Medulla oblongata (tissue), 1 donor: ENCODE measurements at regions not wholly inside any gene's neighbourhood (a gene's known extent, or its start where the extent isn't known, plus 50 kb on each side); places are given as distances from the start of the nearest gene placed in this dataset.

Source experiments
- DNase-seq: peaks from one replicate; pipeline ENCODE4 v3.0.0-alpha.2; 2015; ENCODE audit errors: extremely low spot score

DNA sequence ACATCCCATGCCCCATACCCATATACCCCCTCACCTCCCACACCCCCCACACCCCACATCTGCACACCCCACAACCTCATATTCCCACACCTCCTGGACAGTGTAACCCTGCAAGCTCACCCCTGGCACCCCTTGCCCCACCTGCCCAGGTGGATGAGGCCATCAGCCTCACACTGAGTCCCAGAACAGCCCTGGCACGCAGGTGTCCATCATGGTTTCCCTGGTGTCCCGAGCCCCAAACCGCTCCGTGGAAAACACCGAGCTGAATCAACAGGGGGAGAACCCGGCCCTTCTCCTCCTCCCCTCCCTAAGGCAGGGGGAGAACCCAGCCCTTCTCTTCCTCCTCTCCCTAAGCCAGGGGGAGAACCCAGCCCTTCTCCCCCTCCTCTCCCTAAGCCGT is 415.6 kb upstream of the SALL3 start:
- DNase-seq, result no peak

DNA sequence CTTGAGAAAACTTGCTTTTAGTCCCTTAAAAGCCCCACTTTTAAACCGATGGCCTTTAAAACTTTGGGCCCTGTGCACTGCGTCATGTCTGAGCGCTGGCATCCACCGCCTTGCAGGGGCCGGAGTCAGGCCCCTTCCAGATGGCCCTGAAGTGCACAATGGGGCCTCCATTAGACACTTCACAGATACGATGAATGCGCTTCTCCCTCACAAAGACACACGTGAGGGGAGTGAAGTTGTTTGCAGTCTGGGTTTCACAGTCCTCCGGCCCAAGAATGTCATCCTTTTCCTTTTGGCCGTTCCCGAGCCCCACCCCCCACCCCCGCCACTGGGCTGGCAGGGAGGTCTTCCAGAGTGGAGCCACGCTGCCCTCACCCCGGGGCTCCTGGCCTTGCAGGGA is 415.1 kb upstream of the SALL3 start:
- DNase-seq, result no peak

DNA sequence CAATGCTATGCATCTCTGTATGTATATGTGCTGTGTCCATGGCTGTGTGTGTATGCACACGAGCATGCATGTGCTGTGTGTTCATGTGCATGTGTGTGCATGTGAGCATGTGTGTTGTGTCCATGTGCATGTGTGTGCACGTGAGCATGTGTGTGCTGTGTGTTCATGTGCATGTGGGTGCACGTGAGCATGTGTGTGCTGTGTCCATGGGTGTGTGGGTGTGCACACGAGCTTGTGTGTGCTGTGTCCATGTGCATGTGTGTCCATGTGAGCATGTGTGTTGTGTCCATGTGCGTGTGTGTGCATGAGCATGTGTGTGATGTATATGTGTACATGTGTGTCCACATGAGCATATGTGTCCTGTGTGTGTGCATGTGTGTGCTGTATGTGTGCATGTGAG is 414.4 kb upstream of the SALL3 start:
- DNase-seq, result no peak

DNA sequence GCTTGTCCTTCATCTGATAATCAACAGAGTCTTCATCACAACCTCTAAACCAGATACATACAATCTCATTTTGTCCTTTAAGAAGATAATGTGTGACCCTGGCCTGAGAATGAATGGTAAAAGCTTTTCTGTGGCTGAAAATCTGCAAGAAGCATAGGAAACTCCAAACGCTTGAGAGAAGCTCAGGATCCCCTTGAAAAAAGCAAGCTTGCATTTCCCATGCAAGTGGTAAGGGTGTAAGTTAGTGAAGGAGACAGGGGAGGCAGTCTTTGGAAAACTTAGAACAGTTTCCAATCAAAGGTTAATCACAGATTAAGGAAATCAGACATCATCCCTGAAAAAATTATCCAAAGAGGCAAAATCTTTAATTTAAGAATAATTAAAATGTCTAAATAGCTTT is 413.6 kb upstream of the SALL3 start:
- no peak for DNase-seq

DNA sequence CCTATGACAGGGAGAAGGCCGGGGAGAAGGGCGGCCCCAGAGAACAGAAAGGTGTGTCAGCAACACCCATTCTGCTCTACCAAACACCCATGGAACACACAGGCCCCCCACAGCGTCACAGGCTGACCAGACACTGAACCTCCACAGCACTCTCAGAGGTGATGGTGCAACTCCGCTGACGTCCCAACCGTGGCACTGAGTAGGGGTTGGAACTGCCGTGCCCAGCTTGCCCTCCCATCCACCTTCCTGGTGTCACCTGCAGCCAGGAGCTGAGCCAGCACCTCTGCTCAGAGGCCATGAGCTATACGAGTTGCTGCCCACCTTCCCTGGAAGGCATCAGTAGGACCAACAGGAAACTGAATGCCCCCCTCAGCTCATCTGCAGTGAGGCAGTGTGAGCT is 412.9 kb upstream of the SALL3 start:
- DNase-seq, result no peak

DNA sequence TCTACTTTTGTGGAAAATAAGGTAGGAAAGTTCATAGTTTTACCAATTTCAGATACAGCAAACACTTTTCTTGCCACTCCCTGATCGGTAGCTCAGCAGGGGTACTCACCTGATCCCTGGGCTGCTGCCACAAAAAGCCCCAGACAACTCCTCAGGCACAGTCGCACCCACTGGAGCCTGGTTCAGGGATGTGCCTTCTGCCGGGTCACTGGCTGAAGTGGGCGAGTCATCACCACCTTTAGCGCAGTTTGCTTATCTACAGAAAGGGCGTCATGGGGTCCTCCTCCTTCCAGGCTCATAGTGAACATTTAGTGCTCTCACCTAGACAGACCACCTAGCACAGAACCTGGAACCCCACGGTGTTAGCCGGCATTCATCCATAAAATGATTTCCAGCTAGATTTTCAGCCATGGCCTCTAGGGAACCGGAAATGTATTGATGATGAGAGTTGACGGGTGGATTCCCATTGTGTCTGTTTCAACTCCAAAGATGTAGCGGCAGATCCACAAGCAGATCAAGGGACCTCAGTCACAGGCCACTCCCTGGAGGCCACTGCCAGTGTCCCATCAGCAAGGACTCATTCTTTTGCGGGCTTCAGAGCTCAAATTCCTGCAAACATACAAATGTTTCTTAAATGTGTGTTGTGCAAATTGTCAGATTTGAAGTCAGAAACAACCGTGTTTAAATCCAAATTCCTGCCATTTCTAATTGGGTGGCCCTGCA is 408.4 kb upstream of the SALL3 start:
- DNase-seq, result no peak

DNA sequence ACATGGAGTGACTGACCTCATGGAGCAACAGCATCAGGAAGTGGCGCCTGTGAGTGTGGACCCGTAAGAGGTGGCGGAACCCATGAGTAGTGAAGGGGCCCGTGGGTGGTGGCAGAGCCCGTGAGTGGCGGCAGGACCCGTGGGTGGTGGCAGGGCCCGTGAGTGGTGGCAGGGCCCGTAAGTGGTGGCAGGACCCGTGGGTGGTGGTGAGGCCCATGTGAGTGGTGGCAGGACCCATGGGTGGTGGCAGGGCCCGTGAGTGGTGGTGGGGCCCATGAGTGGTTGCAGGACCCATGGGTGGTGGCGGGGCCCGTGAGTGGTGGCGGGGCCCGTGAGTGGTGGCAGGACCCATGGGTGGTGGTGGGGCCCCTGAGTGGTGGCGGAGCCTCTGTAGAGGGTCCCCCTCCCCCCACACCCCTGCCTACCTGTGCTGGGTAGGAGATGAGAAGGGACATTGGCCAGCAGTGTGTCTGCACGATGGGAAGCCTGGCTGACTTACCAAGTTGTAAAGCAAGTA is 407.7 kb upstream of the SALL3 start:
- DNase-seq, result no peak

DNA sequence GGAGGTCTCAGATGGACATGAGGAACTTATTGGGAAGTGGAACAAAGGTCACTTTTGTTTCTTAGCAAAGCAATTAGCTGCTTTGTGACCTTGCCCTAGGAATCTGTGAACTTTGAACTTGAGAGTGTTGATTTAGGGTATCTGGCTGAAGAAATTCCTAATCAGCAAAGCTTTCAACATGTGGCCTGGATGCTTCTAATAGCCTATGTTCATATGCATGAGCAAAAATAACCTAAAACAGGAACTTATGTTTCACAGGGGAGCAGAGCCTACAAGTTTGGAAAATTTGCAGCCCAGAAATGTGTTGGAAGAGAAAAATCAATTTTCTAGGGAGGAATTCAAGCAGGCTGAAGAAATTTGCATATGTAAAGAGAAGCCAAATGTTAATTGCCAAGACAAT is 405.8 kb upstream of the SALL3 start:
- no peak for DNase-seq

DNA sequence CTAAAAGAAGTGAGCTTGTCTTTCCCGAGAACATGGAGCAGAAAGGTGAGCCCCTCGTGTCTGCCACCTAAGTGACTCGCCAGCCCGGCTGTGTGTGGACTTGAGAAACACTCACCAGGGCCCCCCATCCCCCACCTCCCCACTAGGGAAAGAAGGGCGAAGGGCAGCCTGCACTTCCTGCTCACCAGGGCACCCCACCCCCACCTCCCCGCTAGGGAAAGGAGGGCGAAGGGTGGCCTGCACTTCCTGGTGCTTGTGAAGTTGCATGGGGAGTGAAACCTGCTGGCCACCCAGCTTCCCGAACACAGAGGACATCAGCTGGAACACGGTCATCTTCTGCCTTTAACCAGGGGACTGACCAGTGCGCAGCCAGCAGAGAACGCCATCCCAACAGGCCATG is 402.7 kb upstream of the SALL3 start:
- DNase-seq, result no peak

DNA sequence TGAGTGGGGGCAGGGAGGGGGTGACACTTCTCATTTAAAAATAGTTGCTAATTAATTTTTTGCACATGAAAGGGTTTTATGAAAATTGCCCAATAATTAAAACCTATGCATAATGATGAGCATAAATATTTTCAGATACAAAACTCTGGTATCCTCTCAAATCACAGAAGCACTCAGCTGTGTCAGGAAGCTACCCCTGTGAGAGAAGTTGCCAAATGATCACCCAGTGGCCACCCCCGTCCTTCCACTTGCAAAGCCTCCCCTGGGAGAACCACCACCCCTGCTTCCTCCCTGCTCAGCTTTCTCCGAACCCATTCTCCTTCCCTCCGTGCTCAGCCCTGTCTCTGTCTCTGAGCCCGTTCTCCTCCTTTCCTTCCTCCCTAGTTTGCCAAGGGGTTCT is 400.2 kb upstream of the SALL3 start:
- no peak for DNase-seq

DNA sequence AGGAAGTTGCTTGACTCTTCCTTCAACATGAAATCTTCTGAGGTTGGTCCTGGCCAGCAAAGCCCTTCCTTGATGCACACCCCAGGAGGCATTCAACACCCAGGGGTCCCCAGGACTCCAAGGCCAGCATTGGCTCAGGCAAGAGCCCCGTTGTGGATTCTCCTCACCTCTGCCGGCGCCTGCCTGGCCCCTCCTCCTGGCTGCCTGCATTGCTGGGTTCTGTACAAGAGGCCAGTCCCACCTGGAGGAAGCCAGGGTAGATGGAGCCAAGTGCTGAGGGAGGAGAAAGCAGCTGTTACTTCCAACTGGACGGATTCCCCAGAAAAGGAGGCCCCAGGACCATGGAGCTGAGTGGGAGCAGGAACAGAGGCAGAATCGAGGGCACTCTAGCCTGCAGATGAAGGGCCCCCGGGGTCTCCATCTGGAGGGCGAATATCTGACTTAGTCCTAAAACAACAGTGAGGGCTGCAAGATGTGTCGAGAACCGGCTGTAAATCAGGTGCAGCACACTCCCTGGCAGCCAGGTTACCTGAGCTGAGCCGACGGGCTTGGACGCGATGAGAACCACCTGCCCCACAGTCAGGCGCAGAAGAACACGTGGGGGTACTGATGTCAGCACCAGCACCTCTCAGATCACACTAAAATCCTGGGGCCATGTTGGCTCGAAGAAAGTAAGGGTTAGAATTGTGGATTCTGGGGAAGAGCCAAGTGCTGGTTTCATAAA is 399.6 kb upstream of the SALL3 start:
- no peak for DNase-seq

DNA sequence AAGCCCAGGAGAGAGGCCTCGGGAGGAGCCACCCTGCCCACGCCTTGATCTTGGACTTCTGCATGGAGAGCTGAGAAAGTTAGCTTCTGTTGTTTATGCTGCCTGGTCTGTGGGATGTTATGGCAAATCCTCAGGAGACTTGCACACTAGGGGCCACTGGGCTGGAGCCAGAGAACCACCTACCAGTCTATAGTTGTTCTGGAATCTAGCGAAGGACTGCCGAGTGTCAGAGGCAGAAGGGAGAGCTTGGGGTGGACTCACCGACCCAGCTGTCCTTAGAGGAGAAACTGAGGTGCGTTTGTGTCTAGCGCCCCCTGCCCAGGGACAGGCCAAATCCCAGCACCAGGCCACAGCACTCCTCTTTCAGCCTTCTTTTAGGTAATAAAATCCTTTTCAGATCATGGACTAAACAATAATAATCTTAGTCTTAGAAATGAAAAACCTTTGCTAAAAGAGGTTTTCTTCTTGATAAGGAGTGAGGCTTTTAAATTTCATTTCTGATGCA is 398.7 kb upstream of the SALL3 start:
- DNase-seq, result no peak

DNA sequence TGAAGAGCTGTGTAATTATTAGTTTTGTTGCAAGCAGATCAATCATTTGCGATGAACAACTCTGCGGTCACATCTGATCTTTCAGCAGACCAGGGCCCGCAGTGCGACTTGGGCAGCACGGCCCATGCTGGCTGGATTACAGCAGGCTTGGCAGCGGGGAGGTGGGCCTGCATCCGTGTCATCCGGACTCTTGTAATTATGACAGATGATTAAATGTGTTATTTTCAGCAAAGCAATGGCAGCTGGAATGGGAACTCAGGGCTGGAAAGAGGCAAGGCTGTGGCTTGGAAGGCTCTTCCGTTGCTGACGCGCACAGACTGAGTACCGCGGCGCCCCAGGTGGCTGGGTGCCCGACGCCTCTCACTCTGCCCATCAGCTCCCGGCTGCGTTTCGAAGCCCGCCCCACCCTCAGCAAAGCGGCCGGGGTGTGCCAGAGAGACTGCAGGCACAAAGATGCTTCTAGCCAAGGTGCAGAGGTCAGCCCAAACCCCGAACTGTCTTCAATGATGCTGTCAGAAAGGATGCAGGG is 397.4 kb upstream of the SALL3 start:
- no peak for DNase-seq

DNA sequence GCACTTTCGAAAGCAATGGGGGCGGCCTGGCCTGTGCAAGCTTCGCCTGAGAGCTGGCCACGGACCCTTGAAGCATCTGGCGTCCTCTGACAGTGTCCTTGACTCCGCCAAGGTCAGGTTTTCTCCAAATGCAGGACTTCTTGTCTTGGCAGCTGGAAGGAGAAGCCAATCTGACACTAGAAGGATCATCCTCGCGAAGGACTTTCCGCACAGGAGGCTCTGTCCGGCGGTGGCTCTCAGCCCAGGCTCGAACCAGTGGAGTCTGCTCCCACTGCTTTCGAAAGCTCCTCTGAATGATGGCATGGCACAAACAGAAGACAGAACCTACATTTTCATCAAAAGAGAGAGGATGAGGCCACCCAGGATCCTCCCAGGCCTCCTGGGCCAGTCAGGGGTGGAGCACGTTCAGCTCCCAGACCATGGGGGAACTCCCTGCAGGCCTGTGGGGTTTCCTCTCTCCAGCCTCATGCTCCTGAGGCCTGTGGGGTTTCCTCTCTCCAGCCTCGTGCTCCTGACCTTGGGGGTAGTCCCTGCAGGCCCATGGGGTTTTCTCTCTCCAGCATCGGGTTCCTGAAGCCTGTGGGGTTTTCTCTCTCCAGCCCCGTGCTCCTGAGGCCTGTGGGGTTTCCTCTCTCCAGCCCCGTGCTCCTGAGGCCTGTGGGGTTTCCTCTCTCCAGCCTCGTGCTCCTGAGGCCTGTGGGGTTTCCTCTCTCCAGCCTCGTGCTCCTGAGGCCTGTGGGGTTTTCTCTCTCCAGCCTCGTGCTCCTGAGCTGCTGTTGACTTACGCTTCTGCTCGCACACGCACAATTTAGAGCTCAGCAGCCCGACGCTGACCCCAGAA is 396.5 kb upstream of the SALL3 start:
- DNase-seq, result no peak

DNA sequence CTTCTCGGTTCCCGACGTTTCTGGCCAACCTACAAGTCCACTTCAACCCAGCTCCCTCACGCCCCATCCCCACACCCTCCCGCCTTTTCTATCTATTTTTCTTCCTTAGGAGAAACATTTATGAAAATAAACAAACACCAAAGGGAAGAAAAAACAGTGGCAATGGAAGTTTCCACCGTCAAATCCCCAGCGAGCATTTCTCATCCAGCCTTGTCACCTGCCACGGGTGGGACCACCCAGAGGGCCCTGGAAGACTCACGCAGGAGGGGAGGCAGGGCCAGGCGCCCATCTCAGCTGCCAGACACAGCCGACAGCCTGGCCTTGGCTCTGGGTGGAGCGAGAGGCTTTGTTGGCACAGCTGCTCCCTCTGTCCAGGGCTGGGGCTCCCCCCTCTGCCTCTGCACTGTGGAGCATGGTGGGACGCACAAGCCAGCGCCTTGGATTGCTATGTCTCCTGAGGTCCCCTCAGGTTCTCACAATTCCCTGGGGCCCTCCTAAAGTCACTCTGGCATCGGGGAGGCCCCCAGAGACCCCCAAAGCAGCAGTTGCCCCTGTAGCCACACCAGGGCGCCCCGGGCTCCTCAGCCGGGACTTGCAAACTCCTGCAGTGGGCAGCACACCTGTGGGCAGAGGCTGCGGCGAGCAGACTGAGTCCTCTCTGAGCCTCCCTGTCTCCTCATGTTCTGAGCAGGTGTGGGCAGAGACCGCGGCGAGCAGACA is 395.7 kb upstream of the SALL3 start:
- no peak for DNase-seq

DNA sequence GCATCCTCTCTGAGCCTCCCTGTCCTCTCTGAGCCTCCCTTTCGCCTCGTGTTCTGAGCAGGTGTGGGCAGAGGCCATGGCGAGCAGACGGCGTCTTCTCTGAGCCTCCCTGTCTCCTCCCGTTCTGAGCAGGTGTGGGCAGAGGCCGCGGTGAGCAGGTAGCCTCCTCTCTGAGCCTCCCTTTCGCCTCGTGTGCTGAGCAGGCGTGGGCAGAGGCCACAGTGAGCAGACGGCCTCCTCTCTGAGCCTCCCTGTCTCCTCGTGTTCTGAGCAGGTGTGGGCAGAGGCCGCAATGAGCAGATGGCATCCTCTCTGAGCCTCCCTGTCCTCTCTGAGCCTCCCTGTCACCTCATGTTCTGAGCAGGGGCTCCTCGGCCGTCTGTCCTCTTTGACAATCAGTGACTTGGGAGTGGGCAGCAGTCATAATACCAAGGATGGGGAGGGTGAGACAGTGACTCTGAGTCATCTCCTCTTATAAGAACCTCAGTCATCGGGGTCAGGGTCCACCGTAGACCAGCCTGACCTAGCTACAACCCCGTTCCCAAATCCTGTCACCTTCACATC is 395.1 kb upstream of the SALL3 start:
- no peak for DNase-seq

DNA sequence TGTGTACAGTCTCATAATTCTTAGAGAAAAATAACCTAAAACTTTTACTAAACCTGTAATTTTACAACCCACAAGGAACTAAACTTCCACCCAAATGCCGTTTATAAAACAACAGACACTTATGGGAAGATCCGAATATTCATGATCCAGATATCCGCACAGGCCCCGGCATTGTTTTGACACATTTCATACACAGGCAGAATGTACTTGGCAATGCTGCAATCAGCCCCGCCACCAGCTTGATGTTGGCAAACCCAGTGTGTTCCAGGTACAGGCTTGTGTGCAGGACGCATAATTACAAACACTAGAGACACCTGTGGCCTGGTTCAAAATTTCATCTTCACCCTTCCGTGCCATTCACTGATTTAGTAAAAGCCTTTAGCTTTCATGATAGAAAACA is 393.0 kb upstream of the SALL3 start:
- DNase-seq, result no peak

DNA sequence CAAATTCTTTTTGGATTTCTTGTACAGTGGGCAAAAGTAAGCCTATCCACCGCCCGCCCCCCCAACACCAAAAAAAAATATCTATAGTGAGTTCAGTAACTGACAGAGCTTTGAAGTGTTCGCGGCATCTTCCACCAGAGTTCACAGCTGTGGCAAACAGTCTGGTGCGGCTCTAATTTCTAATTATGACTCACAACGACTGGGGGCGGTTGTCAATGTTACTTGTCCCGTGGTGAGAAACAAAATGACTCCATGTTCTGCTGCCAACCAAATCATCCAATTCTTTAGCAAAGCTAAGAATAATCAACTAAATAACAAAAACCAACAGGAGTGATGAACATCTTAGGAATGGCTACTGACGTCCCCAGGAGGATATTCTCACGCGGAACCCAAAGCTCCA is 392.5 kb upstream of the SALL3 start:
- DNase-seq, result no peak

DNA sequence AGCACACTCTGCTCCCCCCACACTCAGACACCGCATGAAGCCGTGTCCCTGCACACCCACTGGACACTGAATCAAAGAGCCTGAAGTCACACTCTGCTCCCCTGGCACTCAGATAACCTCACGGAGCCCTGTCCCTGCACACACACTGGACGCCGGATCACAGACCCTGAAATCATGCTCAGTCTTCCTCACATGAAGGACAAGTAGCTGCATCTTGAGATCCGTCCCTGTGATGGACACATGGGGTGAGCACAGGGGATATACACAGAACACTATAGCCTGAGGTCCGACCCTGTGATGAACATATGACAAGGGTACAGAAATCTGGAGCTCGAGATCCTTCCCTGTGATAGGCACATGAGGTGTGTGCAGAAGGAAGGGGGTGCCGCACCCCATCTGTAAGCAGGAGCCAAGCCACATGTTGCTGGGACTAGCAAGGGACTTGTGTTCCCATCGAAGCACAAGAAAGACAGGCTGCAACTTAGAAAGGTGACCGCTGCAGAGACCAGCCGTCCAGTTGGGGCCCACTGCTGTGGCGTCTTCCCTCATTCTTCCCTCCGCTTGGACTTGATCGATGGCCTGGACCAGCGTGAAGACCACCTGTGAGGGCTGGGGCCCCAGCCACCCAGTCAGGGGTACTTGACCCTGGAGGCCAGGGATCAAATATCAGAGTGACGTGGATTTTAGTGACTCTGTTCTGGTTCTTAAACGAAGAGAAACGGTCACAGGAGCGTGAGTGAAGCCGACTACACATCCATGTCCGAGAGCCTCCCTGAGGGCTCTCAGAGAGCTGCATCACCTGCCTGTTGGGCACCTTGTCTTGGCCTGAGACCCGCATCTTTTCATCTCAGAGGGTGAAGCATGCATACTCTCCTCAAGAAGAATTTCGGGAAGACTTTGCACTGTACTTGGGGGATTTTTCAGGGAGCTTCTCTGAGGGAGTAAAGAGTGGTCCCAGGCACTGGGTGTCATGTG is 391.7 kb upstream of the SALL3 start:
- no peak for DNase-seq

DNA sequence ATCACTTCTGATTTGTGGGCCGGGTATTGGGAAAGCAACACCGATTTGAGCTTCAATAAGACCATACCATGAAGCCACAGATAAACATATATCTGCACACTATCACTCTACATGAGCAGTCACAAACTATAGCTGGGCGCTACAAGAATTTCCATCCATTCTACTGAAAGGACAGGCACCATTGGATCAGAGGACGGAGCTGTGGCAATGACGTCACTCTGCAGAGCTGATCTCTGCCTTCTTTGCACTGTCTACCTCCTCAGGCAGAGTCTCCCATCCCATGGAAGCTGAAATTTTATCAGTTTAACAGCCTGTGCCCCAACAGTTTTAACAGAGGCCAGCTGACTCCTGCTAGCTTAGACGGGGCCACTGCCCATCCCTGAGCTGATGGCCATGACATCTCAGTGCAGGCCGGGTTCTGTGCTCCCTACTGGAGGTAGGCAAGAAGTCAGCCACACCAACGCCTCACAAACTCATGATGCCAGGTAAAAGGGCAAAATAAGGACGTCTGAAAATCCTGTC is 389.6 kb upstream of the SALL3 start:
- no peak for DNase-seq
